Ishikawa (cell line): ENCODE measurements at regions not wholly inside any gene's neighbourhood (a gene's known extent, or its start where the extent isn't known, plus 50 kb on each side); places are given as distances from the start of the nearest gene placed in this dataset.

Experiments
- CEBPB ChIP-seq: IDR thresholded peaks from 2 replicates; pipeline ENCODE4 v1.6.1; 2012
- CREB1 ChIP-seq: IDR thresholded peaks from 2 replicates; pipeline ENCODE4 v1.6.1; 2012; ENCODE audit warnings: low read depth
- EGR1 ChIP-seq: IDR thresholded peaks from 2 replicates; pipeline ENCODE4 v1.6.1; 2012
- EP300 ChIP-seq: IDR thresholded peaks from 2 replicates; pipeline ENCODE4 v1.6.1; 2012; ENCODE audit warnings: borderline replicate concordance
- MAX ChIP-seq: IDR thresholded peaks from 2 replicates; pipeline ENCODE4 v1.6.1; 2012
- NFIC ChIP-seq: IDR thresholded peaks from 2 replicates; pipeline ENCODE4 v1.6.1; 2012
- RAD21 ChIP-seq: IDR thresholded peaks from 2 replicates; pipeline ENCODE4 v1.6.1; 2012; ENCODE audit warnings: low read depth
- REST ChIP-seq: IDR thresholded peaks from 2 replicates; pipeline ENCODE4 v1.6.1; 2012; ENCODE audit warnings: low read depth, mild to moderate bottlenecking
- TAF1 ChIP-seq: IDR thresholded peaks from 2 replicates; pipeline ENCODE4 v1.6.1; 2012; ENCODE audit warnings: low read depth, mild to moderate bottlenecking
- TCF12 ChIP-seq: IDR thresholded peaks from 2 replicates; pipeline ENCODE4 v1.6.1; 2012; ENCODE audit warnings: low read depth
- TEAD4 ChIP-seq: IDR thresholded peaks from 2 replicates; pipeline ENCODE4 v1.6.1; 2012
- USF1 ChIP-seq: IDR thresholded peaks from 2 replicates; pipeline ENCODE4 v1.6.1; 2012
- YY1 ChIP-seq: IDR thresholded peaks from 2 replicates; pipeline ENCODE4 v1.6.1; 2012; ENCODE audit warnings: low read depth
- ZBTB7A ChIP-seq: IDR thresholded peaks from 2 replicates; pipeline ENCODE4 v1.6.1; 2012; ENCODE audit warnings: low read depth

- TF ChIP-seq MAX (no peak), TCF12 (no peak), REST (no peak), CREB1 (no peak), CEBPB (no peak), TEAD4 (no peak), TAF1 (no peak), NFIC (no peak), EP300 (no peak), USF1 (no peak), YY1 (no peak), RAD21 (no peak), EGR1 (no peak), ZBTB7A (no peak)
These were observed 79.3 kb upstream of the NAA20 start for GRCh38 chr20:19937651-19938420.
